HCT116 (cell line): ENCODE measurements at regions not wholly inside any gene's neighbourhood (a gene's known extent, or its start where the extent isn't known, plus 50 kb on each side); places are given as distances from the start of the nearest gene placed in this dataset.

Experiments used
- ATAC-seq: fragments of 200-7000 bp; cut with Tn5 transposase; 2 replicates; pipeline ENCODE4 v1.9.1; 2020; ENCODE audit warnings: mild to moderate bottlenecking, moderate library complexity
- BruUV-seq: library from RNA; stranded (reverse); fragments of 400-500 nt; replicated peaks from 2 replicates; lab custom pipeline; 2021; lab: Mats Ljungman, UMichigan
- CTCF ChIA-PET: fragments of 300-600 bp; sonication (Branson Sonifier 250); formaldehyde crosslinking; loops from one replicate; lab custom pipeline; 2021; ENCODE audit warnings: antibody characterized with exemption; lab: Charles Lee
- POLR2A ChIA-PET: fragments of 300-600, 350-600 bp; sonication (Branson Sonifier 250); formaldehyde crosslinking; loops from one replicate; lab custom pipeline; 2021; ENCODE audit warnings: antibody characterized with exemption; lab: Charles Lee
- RAD21 ChIA-PET, 2 experiments: fragments of 300-600 bp; sonication (Branson Sonifier 250); formaldehyde crosslinking; loops; one replicate each; lab custom pipeline; 2023; ENCODE audit warnings: low total read pairs in 2 of 2; ENCODE audit not compliant: uncharacterized antibody in 2 of 2, unreplicated experiment in 2 of 2, low non-redundant PET in 1 of 2; lab: Charles Lee
- DNase-seq: peaks from one replicate; pipeline ENCODE4 v3.0.0-alpha.2; 2010; ENCODE audit warnings: low read depth, low spot score
- H2AFZ ChIP-seq: fragments of 200-600 bp; shearing (Covaris generic), sonication (generic); 2 replicates; pipeline ENCODE4 v1.6.1; 2017; ENCODE audit warnings: low read depth, mixed run types, mixed read lengths, antibody characterized with exemption, low read length; ENCODE audit not compliant: poor library complexity, severe bottlenecking
- H3K27ac ChIP-seq: 2 replicates; pipeline ENCODE4 v1.5.1; 2012; ENCODE audit warnings: low read depth, low read length
- H3K27me3 ChIP-seq: fragments of 200-600 bp; sonication (generic); 2 replicates; pipeline ENCODE4 v1.6.1; 2016; ENCODE audit warnings: mixed run types, low read length, mixed read lengths; ENCODE audit not compliant: insufficient read depth
- H3K36me3 ChIP-seq, 2 experiments: fragments of 200-500 bp in 1 of 2; fragments of 200-600 bp in 1 of 2; sonication (Bioruptor generic) in 1 of 2; sonication (generic) in 1 of 2; 2 replicates each; pipeline versions ENCODE4 v1.5.1 to v1.6.1; 2014 to 2016; ENCODE audit warnings: low read length in 2 of 2, inconsistent platforms in 1 of 2, mixed read lengths in 1 of 2, mixed run types in 1 of 2; ENCODE audit not compliant: insufficient read depth in 2 of 2, control insufficient read depth in 1 of 2
- H3K4me1 ChIP-seq, 2 experiments: fragments of 200-600 bp in 1 of 2; sonication (generic) in 1 of 2; 2 replicates each; pipeline versions ENCODE4 v1.5.1 to v1.6.1; 2012 to 2017; ENCODE audit warnings: low read length in 2 of 2, inconsistent platforms in 1 of 2, mild to moderate bottlenecking in 1 of 2, mixed read lengths in 1 of 2, mixed run types in 1 of 2, moderate library complexity in 1 of 2; ENCODE audit not compliant: insufficient read depth in 2 of 2, control insufficient read depth in 1 of 2
- H3K4me2 ChIP-seq: fragments of 200-600 bp; sonication (generic); 2 replicates; pipeline ENCODE4 v1.6.1; 2017; ENCODE audit warnings: mixed run types, low read length, mixed read lengths
- H3K4me3 ChIP-seq, 2 experiments: fragments of 200-600 bp in 1 of 2; sonication (generic) in 1 of 2; replicated peaks in 1 of 2; 2 replicates each; pipeline ENCODE4 v1.5.1; 2011 to 2016; ENCODE audit warnings: low read length in 2 of 2, control low read depth in 1 of 2, low read depth in 1 of 2, mild to moderate bottlenecking in 1 of 2, mixed read lengths in 1 of 2, mixed run types in 1 of 2
- H3K79me2 ChIP-seq: fragments of 200-600 bp; sonication (generic); 2 replicates; pipeline ENCODE4 v1.6.1; 2017; ENCODE audit warnings: mild to moderate bottlenecking, mixed run types, low read length, moderate library complexity, mixed read lengths; ENCODE audit not compliant: insufficient read depth
- H3K9ac ChIP-seq: fragments of 200-600 bp; sonication (generic); 2 replicates; pipeline ENCODE4 v1.6.1; 2016; ENCODE audit warnings: low read length, mixed read lengths
- H3K9me2 ChIP-seq: fragments of 200-600 bp; sonication (generic), shearing (Covaris generic); 2 replicates; pipeline ENCODE4 v1.6.1; 2017; ENCODE audit warnings: mixed run types, mild to moderate bottlenecking, moderate library complexity; ENCODE audit not compliant: insufficient read depth
- H3K9me3 ChIP-seq, 2 experiments: fragments of 200-500 bp in 1 of 2; fragments of 200-600 bp in 1 of 2; sonication (Bioruptor generic) in 1 of 2; sonication (generic) in 1 of 2; 2 replicates each; pipeline ENCODE4 v1.6.1; 2014 to 2017; ENCODE audit warnings: low read length in 2 of 2, mixed read lengths in 2 of 2, inconsistent platforms in 1 of 2, low read depth in 1 of 2, mild to moderate bottlenecking in 1 of 2, mixed run types in 1 of 2, moderate library complexity in 1 of 2; ENCODE audit not compliant: control insufficient read depth in 1 of 2, insufficient read depth in 1 of 2
- H4K20me1 ChIP-seq: fragments of 200-600 bp; sonication (generic), shearing (Covaris generic); 2 replicates; pipeline ENCODE4 v1.6.1; 2017; ENCODE audit warnings: mixed run types, mild to moderate bottlenecking, moderate library complexity; ENCODE audit not compliant: insufficient read depth
- CBX3 ChIP-seq: IDR thresholded peaks from 2 replicates; pipeline ENCODE4 v1.6.1; 2012; ENCODE audit warnings: low read depth
- CEBPB ChIP-seq: IDR thresholded peaks from 2 replicates; pipeline ENCODE4 v1.6.1; 2012; ENCODE audit warnings: low read depth
- CTCF ChIP-seq, 3 experiments: fragments of 200-600 bp in 1 of 3; sonication (generic) in 1 of 3; IDR thresholded peaks in 2 of 3; conservative IDR thresholded peaks in 1 of 3; 2 replicates each; pipeline ENCODE4 v1.5.1; 2012 to 2017; ENCODE audit warnings: low read depth in 2 of 3, low read length in 2 of 3, antibody characterized with exemption in 1 of 3, borderline replicate concordance in 1 of 3, control low read depth in 1 of 3, mild to moderate bottlenecking in 1 of 3, mixed read lengths in 1 of 3, mixed run types in 1 of 3, moderate library complexity in 1 of 3; ENCODE audit not compliant: insufficient read depth in 1 of 3
- EGR1 ChIP-seq: IDR thresholded peaks from 2 replicates; pipeline ENCODE4 v1.6.1; 2012; ENCODE audit warnings: low read depth
- ELF1 ChIP-seq: IDR thresholded peaks from 2 replicates; pipeline ENCODE4 v1.6.1; 2012; ENCODE audit warnings: low read depth, borderline replicate concordance
- EZH2 ChIP-seq: fragments of 200-600 bp; sonication (generic); IDR thresholded peaks from 2 replicates; pipeline ENCODE4 v1.6.1; 2017; ENCODE audit warnings: antibody characterized with exemption, mixed run types
- FOSL1 ChIP-seq: IDR thresholded peaks from 2 replicates; pipeline ENCODE4 v1.6.1; 2012; ENCODE audit warnings: low read depth
- JUND ChIP-seq: IDR thresholded peaks from 2 replicates; pipeline ENCODE4 v1.6.1; 2012
- POLR2AphosphoS5 ChIP-seq: IDR thresholded peaks from 2 replicates; pipeline ENCODE4 v1.6.1; 2011; ENCODE audit warnings: mild to moderate bottlenecking, low read depth, low read length, moderate library complexity
- RAD21 ChIP-seq: IDR thresholded peaks from 2 replicates; pipeline ENCODE4 v1.6.1; 2012; ENCODE audit warnings: low read depth, mild to moderate bottlenecking
- REST ChIP-seq: IDR thresholded peaks from 2 replicates; pipeline ENCODE4 v1.6.1; 2012; ENCODE audit warnings: low read depth
- SP1 ChIP-seq: IDR thresholded peaks from 2 replicates; pipeline ENCODE4 v1.6.1; 2012; ENCODE audit warnings: low read depth
- ZNF274 ChIP-seq: fragments of 200-500 bp; sonication (Bioruptor generic); IDR thresholded peaks from 2 replicates; pipeline ENCODE4 v1.6.1; 2014; ENCODE audit warnings: mild to moderate bottlenecking, low read depth, low read length, inconsistent platforms
- intact Hi-C: fragments of 100-400 bp; cut with micrococcal nuclease; formaldehyde crosslinking; loops from 2 replicates; pipeline ENCODE4 v1.10.0; 2022

GRCh38 chr4:101594588-101594987 is 195.9 kb upstream of the BANK1 start (continued):
- TF ChIP-seq ZNF274: no peak
- no peak for TF ChIP-seq EGR1
- TF ChIP-seq REST: no peak
- TF ChIP-seq FOSL1: no peak
- no peak for TF ChIP-seq EZH2
- no peak for TF ChIP-seq CEBPB
- no peak for TF ChIP-seq ELF1
- TF ChIP-seq POLR2AphosphoS5: no peak

- no peaks in the 10 kb centered on the region for H3K79me2 ChIP-seq
- TF ChIP-seq ELF1 (no peak), CTCF (IDR thresholded peaks at IDR 0.05 in 2 of 3, conservative IDR thresholded peaks at IDR 0.05 in 1 of 3; ENCODE audit: borderline replicate concordance in 1 of 3, insufficient read depth in 1 of 3, low read depth in 2 of 3, low read length in 2 of 3) (no peak), SP1 (no peak), RAD21 (no peak), EGR1 (no peak), CBX3 (no peak), JUND (no peak), POLR2AphosphoS5 (no peak)
- no peaks in the 10 kb centered on the region for H3K9me3 ChIP-seq
- no peak overlapping the region for H3K4me3 ChIP-seq
- no TSS peak for BruUV-seq
- POLR2A ChIA-PET: no interaction called here
- no peak for DNase-seq
- no peaks in the 10 kb centered on the region for H4K20me1 ChIP-seq
- RAD21 ChIA-PET: no interaction called here
- intact Hi-C loops: no loop called here
- H2AFZ ChIP-seq: peak overlapping the region; percentile 0
- no peak overlapping the region for H3K4me2 ChIP-seq
- no peaks in the 10 kb centered on the region for H3K4me1 ChIP-seq
- H3K36me3 ChIP-seq: no peaks in the 10 kb centered on the region
- ATAC-seq: no peak
- H3K9ac ChIP-seq: no peak overlapping the region
- CTCF ChIA-PET: no interaction called here
- H3K27ac ChIP-seq: no peak overlapping the region
- no peaks in the 10 kb centered on the region for H3K27me3 ChIP-seq
- no peaks in the 10 kb centered on the region for H3K9me2 ChIP-seq
Measured at GRCh38 chr4:101593666-101594065, 196.9 kb upstream of the BANK1 start.
